ENCODE measurements at regions not wholly inside any gene's neighbourhood (a gene's known extent, or its start where the extent isn't known, plus 50 kb on each side); places are given as distances from the start of the nearest gene placed in this dataset.

GRCh38 chr11:69572233-69572860 lies 68.6 kb upstream of the CCND1 start:
- no peak for TF ChIP-seq FUS (optimal IDR thresholded peaks at IDR 0.05; ENCODE audit: low read depth, low read length)
- TF ChIP-seq PYGO2 (tag; IDR thresholded peaks at IDR 0.05): no peak
- TF ChIP-seq ARID1B (IDR thresholded peaks at IDR 0.05): no peak
- no peak for TF ChIP-seq LCOR (CRISPR knock-in tag; IDR thresholded peaks at IDR 0.05)
- no peak for TF ChIP-seq GTF2A2 (tag; IDR thresholded peaks at IDR 0.05)
- no peak for TF ChIP-seq TGIF2 (CRISPR knock-in tag; IDR thresholded peaks at IDR 0.05)
- TF ChIP-seq NKRF (IDR thresholded peaks at IDR 0.05; ENCODE audit: borderline replicate concordance): no peak
- TF ChIP-seq ZNF57 (CRISPR knock-in tag; IDR thresholded peaks at IDR 0.05): no peak
- no peak for TF ChIP-seq GTF3C2 (IDR thresholded peaks at IDR 0.05; ENCODE audit: borderline replicate concordance, extremely low read depth, insufficient read length)
- no peak for TF ChIP-seq NR2C2 (CRISPR knock-in tag; IDR thresholded peaks at IDR 0.05)
- TF ChIP-seq NR2C2 (tag; IDR thresholded peaks at IDR 0.05): no peak
- no peak for TF ChIP-seq OTX1 (CRISPR knock-in tag; IDR thresholded peaks at IDR 0.05)
- no peak for TF ChIP-seq BRF1 (IDR thresholded peaks at IDR 0.05; ENCODE audit: borderline replicate concordance, extremely low read depth, insufficient read length)
- TF ChIP-seq CHD1 (IDR thresholded peaks at IDR 0.05; ENCODE audit: low read length): no peak
- no peak for TF ChIP-seq RBM15 (IDR thresholded peaks at IDR 0.05; ENCODE audit: insufficient read depth, low read length)
- no peak for TF ChIP-seq IRF2 (CRISPR knock-in tag; IDR thresholded peaks at IDR 0.05)
- no peak for TF ChIP-seq RAD21 (CRISPR knock-in tag; conservative IDR thresholded peaks at IDR 0.05 in 1 of 2, IDR thresholded peaks at IDR 0.05 in 1 of 2)
- no peak for TF ChIP-seq SNIP1 (IDR thresholded peaks at IDR 0.05; ENCODE audit: low read depth)
- TF ChIP-seq ZNF140 (CRISPR knock-in tag; IDR thresholded peaks at IDR 0.05): no peak
- TF ChIP-seq BDP1 (IDR thresholded peaks at IDR 0.05; ENCODE audit: insufficient read depth, insufficient read length): no peak
- intact Hi-C loops (cut with micrococcal nuclease) (no loop called here), in situ Hi-C loops (cut with MboI) (no loop called here)
- H3K4me1 ChIP-seq (replicated peaks in 1 of 2; ENCODE audit: control insufficient read depth in 2 of 2, insufficient read depth in 2 of 2, low read length in 2 of 2): peaks cover 7 to 15% of the 10 kb centered on the region in 2 experiments
- no peaks in the 10 kb centered on the region for H3K36me3 ChIP-seq (ENCODE audit: control insufficient read depth, insufficient read depth, low read length)
- no peaks in the 10 kb centered on the region for H3K9me3 ChIP-seq (replicated peaks; ENCODE audit: control insufficient read depth, insufficient read depth, low read depth, low read length)
- no peaks in the 10 kb centered on the region for H3K9me1 ChIP-seq (ENCODE audit: control insufficient read depth, insufficient read depth, low read length)
- H3K9ac ChIP-seq (ENCODE audit: insufficient read depth in 1 of 2, low read depth in 2 of 2, low read length in 2 of 2): no peak overlapping the region; a peak in 1 of 4 replicates
- ChIA-PET POLR2A (no interaction called here), CTCF (ENCODE audit: low intra/inter-chr PET ratio) (no interaction called here)
- BruUV-seq (replicated peaks): no TSS peak
- WGBS (ENCODE audit: insufficient coverage, low coverage, missing lambda C conversion rate): 1% methylated on average over 11 of the region's 11 CpGs
- no peak for DNase-seq (ENCODE audit: extremely low read depth in 1 of 4, low spot score in 3 of 4)
- no peaks in the 10 kb centered on the region for H3K79me2 ChIP-seq (ENCODE audit: control insufficient read depth, insufficient read depth, low read length)
- no peak for FAIRE-seq
- H3K4me2 ChIP-seq (ENCODE audit: insufficient read depth, low read length): no peak overlapping the region
- H2AFZ ChIP-seq (ENCODE audit: low read depth, low read length): no peak overlapping the region
- no peak overlapping the region for H3K4me3 ChIP-seq
- no peak for ATAC-seq
- 0 out of 2 replicates have a peak, but pooled peaks cover 5% of the 10 kb centered on the region for H4K20me1 ChIP-seq (replicated peaks; ENCODE audit: control insufficient read depth, insufficient read depth, low read length)
- no peak overlapping the region for H3K27ac ChIP-seq (ENCODE audit: extremely low read depth, low read depth, low read length)
- H3K27me3 ChIP-seq (ENCODE audit: control insufficient read depth in 2 of 2, insufficient read depth in 2 of 2, low read length in 2 of 2): peaks cover 22 to 77% of the 10 kb centered on the region in 2 experiments
